Stomach (tissue), 8 donors: ENCODE measurements at regions not wholly inside any gene's neighbourhood (a gene's known extent, or its start where the extent isn't known, plus 50 kb on each side); places are given as distances from the start of the nearest gene placed in this dataset.

Experiments
- DNase-seq, 2 donors: peaks; one replicate each; pipeline versions ENCODE4 v3.0.0 to v3.0.0-alpha.2; 2013 to 2019
- H3K27ac ChIP-seq, 5 donors: fragments of 200-600 bp in 4 of 5; sonication (generic) in 4 of 5; one replicate each; pipeline ENCODE4 v1.5.1; 2013 to 2019; ENCODE audit warnings: mild to moderate bottlenecking in 1 of 5, moderate library complexity in 1 of 5
- H3K27me3 ChIP-seq, 3 donors: fragments of 200-600 bp; sonication (generic); one replicate each; pipeline ENCODE4 v1.5.1; 2017 to 2019; ENCODE audit warnings: mixed run types in 1 of 3
- H3K36me3 ChIP-seq, 4 donors: fragments of 200-600 bp; sonication (generic); 1 replicate in 3 of 4; 2 replicates in 1 of 4; pipeline ENCODE4 v1.5.1; 2016 to 2019
- H3K4me1 ChIP-seq, 4 donors: fragments of 200-600 bp; sonication (generic); one replicate each; pipeline ENCODE4 v1.5.1; 2016 to 2019
- H3K4me3 ChIP-seq, 4 donors: fragments of 200-600 bp; sonication (generic) in 3 of 4; one replicate each; pipeline ENCODE4 v1.5.1; 2016 to 2019; ENCODE audit warnings: mild to moderate bottlenecking in 1 of 4
- H3K9me3 ChIP-seq, 4 donors: fragments of 200-600 bp; sonication (generic); one replicate each; pipeline ENCODE4 v1.5.1; 2016 to 2019
- EP300 ChIP-seq: sonication (generic); formaldehyde crosslinking; IDR thresholded peaks from one replicate; pipeline ENCODE4 v1.6.1; 2017; ENCODE audit warnings: antibody characterized with exemption
- POLR2A ChIP-seq, 4 donors: fragments of 450-650 bp; IDR thresholded peaks; one replicate each; pipeline ENCODE4 v1.6.1; 2016; ENCODE audit warnings: antibody characterized with exemption in 4 of 4, control low read depth in 2 of 4, mild to moderate bottlenecking in 1 of 4, moderate library complexity in 1 of 4
- POLR2AphosphoS5 ChIP-seq, 3 donors: sonication (generic); formaldehyde crosslinking; IDR thresholded peaks; one replicate each; pipeline ENCODE4 v1.6.1; 2016; ENCODE audit warnings: antibody characterized with exemption in 3 of 3
- WGBS, 5 donors: extraction: QIAGEN DNeasy Blood & Tissue Kit in 3 of 5; methylation state at CpG; one replicate each; pipeline versions ENCODE4 v1.1.5 to v1.1.7; 2013 to 2018; 5-methylcytosine and 5-hydroxymethylcytosine counted together
- intact Hi-C: fragments of 100-400 bp; cut with DNase I; formaldehyde crosslinking; loops from one replicate; pipeline ENCODE4 v1.15.1; 2023; ENCODE audit warnings: low total_unique reads
- TF ChIP-seq, protein P1 (sequence below), 7 experiments: fragments of 450-650 bp in 4 of 7; fragments of 200-600 bp in 3 of 7; sonication (generic) in 3 of 7; IDR thresholded peaks; one replicate each; pipeline ENCODE4 v1.5.1; 2016 to 2019; ENCODE audit warnings: antibody characterized with exemption in 7 of 7, control low read depth in 2 of 7, mild to moderate bottlenecking in 1 of 7
- donor health status: healthy with polysubstance abuse.
- donor health status: Bipolar disorder and iron deficiency.
- donor health status: healthy.

DNA sequence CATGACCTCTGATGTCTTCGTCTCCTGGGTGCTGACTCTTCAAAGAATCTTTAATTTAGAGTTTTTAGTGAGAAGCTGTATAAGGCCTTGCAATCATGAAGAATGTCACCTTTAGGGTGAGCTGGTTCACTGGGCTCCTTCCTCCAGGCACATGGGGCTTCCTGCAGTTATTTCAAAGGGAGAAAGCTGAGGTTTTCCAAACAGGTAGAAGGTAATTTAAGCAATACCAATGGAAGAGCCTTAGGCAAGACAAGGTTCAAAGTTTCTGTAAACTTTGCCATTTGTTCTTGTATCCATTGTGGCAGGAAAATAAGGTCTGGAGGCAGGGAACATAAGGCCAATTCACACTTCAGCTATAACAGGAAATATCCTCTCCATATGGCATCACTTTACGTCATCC is 88.0 kb upstream of the EIF5 start:
- 32 to 55% (median 40%) methylated on average over 1 to 2 of the region's 2 CpGs for WGBS, 5 donors
- H3K4me1 ChIP-seq, result peaks cover 0 to 6% (median 3%) of the 10 kb centered on the region in 4 donors
- peak overlapping the region in 2 of 5 donors; percentile 5 to 16 for H3K27ac ChIP-seq

DNA sequence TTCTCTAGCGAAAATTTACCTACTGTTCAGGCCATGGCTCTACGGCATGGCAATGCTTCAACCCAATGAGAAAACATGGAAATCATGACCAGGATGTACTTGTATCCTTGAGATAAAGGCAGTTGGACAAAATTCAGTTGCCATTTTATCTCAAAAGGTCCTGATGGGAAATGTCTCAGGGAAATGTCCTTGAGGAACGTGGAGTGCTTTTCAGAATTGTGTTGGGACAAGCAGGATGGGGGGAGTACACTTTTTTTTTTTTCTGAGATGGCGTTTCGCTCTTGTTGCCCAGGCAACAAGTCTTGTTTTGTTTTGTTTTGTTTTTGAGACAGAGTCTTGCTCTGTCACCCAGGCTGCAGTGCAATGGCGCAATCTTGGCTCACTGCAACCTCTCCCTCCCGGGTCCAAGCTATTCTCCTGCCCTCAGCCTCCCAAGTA is 86.8 kb upstream of the EIF5 start:
- WGBS, 5 donors, result 77 to 89% (median 83%) methylated on average over 7 of the region's 7 CpGs
- peaks cover 0 to 5% (median 3%) of the 10 kb centered on the region in 4 donors for H3K9me3 ChIP-seq
- no peak overlapping the region for H3K27ac ChIP-seq
- no peaks in the 10 kb centered on the region for H3K27me3 ChIP-seq
- no peaks in the 10 kb centered on the region for H3K36me3 ChIP-seq
- TF ChIP-seq, protein P1, sequence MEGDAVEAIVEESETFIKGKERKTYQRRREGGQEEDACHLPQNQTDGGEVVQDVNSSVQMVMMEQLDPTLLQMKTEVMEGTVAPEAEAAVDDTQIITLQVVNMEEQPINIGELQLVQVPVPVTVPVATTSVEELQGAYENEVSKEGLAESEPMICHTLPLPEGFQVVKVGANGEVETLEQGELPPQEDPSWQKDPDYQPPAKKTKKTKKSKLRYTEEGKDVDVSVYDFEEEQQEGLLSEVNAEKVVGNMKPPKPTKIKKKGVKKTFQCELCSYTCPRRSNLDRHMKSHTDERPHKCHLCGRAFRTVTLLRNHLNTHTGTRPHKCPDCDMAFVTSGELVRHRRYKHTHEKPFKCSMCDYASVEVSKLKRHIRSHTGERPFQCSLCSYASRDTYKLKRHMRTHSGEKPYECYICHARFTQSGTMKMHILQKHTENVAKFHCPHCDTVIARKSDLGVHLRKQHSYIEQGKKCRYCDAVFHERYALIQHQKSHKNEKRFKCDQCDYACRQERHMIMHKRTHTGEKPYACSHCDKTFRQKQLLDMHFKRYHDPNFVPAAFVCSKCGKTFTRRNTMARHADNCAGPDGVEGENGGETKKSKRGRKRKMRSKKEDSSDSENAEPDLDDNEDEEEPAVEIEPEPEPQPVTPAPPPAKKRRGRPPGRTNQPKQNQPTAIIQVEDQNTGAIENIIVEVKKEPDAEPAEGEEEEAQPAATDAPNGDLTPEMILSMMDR (IDR thresholded peaks at IDR 0.05), result no peak
- TF ChIP-seq POLR2AphosphoS5 (IDR thresholded peaks at IDR 0.05), result no peak
- TF ChIP-seq EP300, result no peak
- TF ChIP-seq POLR2A (IDR thresholded peaks at IDR 0.05), result no peak
- intact Hi-C loops, result no loop called here
- no peak overlapping the region for H3K4me3 ChIP-seq
- peaks cover 0 to 7% (median 3%) of the 10 kb centered on the region in 4 donors for H3K4me1 ChIP-seq
- no peak for DNase-seq

More for the DNA sequence above, 88.0 kb upstream of the EIF5 start:
- DNase-seq, result no peak
- peaks cover 0 to 6% (median 0%) of the 10 kb centered on the region in 3 donors for H3K27me3 ChIP-seq
- no peaks in the 10 kb centered on the region for H3K9me3 ChIP-seq
- H3K36me3 ChIP-seq, result no peaks in the 10 kb centered on the region
- TF ChIP-seq POLR2A (IDR thresholded peaks at IDR 0.05), result no peak
- TF ChIP-seq, protein P1 (IDR thresholded peaks at IDR 0.05), result no peak
- TF ChIP-seq POLR2AphosphoS5 (IDR thresholded peaks at IDR 0.05), result no peak
- TF ChIP-seq EP300, result no peak
- no peak overlapping the region for H3K4me3 ChIP-seq
- intact Hi-C loops, result no loop called here

DNA sequence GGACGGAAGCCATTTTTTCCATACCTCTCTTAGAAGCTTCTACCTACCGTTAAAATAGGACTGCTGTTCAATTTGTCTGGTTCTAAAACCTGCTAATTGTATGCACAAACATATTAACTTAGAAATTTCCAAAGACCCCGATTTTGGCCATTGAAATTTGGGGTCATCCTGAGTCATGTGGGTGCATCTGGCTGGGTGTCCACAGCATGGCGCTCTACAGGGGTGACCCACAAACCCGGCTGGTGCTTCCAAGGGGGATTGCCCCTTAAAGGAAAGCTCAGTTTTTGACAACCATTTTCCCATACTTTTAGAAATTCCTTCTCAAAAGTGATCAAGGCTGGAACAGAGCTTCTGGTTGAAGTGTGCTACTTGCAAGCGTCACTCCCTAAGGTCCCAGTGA is 83.9 kb upstream of the EIF5 start:
- WGBS, 5 donors, result 72 to 86% (median 80%) methylated on average over 6 of the region's 6 CpGs
- TF ChIP-seq, protein P1 (IDR thresholded peaks at IDR 0.05), result no peak
- TF ChIP-seq EP300 (no peak), POLR2AphosphoS5 (IDR thresholded peaks at IDR 0.05) (no peak), POLR2A (IDR thresholded peaks at IDR 0.05) (no peak)
- peaks cover 0 to 7% (median 3%) of the 10 kb centered on the region in 4 donors for H3K4me1 ChIP-seq
- H3K27ac ChIP-seq, result no peak overlapping the region
- H3K36me3 ChIP-seq, result no peaks in the 10 kb centered on the region
- H3K27me3 ChIP-seq, result no peaks in the 10 kb centered on the region
- intact Hi-C loops, result no loop called here
- DNase-seq, result no peak
- H3K9me3 ChIP-seq, result peaks cover 0 to 6% (median 3%) of the 10 kb centered on the region in 4 donors
- H3K4me3 ChIP-seq, result no peak overlapping the region

DNA sequence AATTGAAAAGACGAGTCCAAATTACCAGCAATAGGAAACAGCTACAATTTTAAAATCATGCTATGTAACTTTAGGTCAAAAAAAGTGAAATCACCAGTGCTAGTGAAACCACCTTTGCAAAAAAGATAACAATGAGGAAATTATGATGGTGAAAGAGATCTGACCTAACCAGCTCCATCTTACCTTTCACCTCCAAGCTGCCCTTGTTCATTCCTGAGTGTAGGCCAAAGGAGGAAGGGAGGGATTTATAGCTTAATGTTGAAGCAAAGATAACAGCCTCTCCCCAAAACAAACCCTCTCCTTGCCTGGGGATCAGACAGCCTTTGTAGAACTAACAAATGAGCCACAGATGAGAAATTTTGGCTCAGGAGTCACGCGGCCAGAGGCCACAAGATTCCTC is 83.2 kb upstream of the EIF5 start:
- H3K4me1 ChIP-seq, result peaks cover 0 to 7% (median under 1%) of the 10 kb centered on the region in 4 donors
- WGBS, 5 donors, result 69 to 92% (median 75%) methylated on average over 3 of the region's 3 CpGs
- TF ChIP-seq EP300, result no peak
- no peak for TF ChIP-seq POLR2AphosphoS5 (IDR thresholded peaks at IDR 0.05)
- TF ChIP-seq, protein P1 (IDR thresholded peaks at IDR 0.05), result no peak
- no peak for TF ChIP-seq POLR2A (IDR thresholded peaks at IDR 0.05)
- no peaks in the 10 kb centered on the region for H3K27me3 ChIP-seq
- H3K9me3 ChIP-seq, result peaks cover 0 to 6% (median 3%) of the 10 kb centered on the region in 4 donors
- no peak overlapping the region for H3K4me3 ChIP-seq
- intact Hi-C loops, result no loop called here
- H3K36me3 ChIP-seq, result no peaks in the 10 kb centered on the region
- no peak overlapping the region for H3K27ac ChIP-seq
- DNase-seq, result peak in 1 of 2 donors; percentile 75
